ENCODE measurements at regions not wholly inside any gene's neighbourhood (a gene's known extent, or its start where the extent isn't known, plus 50 kb on each side); places are given as distances from the start of the nearest gene placed in this dataset.

GRCh38 chr3:188085584-188086560 is 68.1 kb upstream of the LPP start:
- no peak for DNase-seq (ENCODE audit: extremely low read depth in 1 of 2, low read depth in 1 of 2)

DNA sequence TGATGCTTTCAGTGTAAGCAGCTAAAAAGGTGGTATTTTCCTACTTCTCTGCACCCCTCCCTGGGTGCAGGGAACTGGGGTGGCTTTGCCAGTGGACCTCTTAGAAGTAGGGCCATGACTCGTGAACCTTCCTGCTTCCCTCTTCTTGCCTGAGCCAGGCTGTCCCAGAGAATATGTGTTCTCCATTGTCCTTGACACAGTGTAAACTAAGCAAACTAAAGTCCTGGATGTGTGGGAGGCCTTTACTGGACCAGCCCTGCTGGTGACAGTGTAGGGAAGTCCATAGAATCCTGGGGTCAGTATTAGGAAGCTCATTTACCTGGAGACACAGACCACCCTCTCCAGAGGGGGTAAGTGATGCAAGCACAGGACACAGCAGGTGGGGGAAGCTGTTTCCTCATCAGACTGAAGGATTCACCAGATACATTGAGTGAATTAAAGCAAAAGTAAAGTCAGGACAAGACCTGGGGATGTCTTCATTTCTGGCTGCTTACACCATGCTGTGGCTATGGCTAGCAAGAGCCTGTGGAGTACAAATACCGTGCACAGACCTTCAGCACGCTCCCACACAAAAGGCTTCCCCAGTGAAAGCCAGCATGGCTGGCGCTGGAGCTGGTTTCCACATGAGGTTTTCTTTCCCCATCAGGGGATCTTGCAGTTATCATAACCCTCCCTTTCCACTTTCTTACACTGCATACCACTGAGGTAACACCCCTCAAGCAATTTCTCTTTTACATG is 64.8 kb upstream of the LPP start:
- DNase-seq (ENCODE audit: extremely low read depth in 1 of 2, low read depth in 1 of 2): no peak

GRCh38 chr3:188090620-188091309 is 63.2 kb upstream of the LPP start:
- no peak for DNase-seq (ENCODE audit: extremely low read depth in 1 of 2, low read depth in 1 of 2)

DNA sequence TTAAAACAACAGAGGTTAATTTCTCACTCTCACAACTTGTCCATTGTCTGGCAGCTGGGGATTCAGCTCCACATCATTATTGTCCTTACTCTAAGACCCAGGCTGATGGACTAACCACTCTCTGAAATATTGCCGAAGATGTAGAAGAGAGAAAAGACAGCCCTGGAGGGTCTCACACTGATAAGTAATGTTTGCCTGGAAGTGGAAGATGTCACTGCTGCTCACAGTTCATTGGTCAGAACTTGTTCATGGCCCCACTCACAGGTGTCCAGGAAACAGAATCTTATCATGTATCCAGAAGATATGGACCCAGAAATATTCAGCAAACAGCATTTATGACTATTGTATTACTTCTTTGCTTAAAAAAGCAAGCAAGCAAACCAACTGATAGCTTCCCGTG is 62.2 kb upstream of the LPP start:
- no peak for DNase-seq (ENCODE audit: extremely low read depth in 1 of 2, low read depth in 1 of 2)

DNA sequence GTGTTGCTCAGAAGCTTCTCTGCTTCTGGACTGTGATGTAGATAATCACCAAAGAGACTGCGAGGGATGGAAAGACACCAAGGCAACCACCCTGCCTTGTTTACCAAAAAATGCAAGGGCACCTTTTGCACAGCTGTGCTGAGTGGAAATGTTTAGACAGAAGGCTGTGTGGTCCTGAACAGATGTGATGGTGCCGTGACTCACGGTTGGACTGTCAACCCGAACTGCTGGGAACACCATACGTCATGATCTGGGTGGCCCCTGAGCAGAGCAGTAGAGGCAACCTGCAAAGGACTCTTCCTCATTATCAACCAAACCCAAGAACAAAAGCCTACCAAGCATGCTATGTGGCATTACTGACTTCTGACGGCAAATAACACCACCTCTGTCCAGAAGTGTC is 61.3 kb upstream of the LPP start:
- DNase-seq (ENCODE audit: extremely low read depth in 1 of 2, low read depth in 1 of 2): no peak

GRCh38 chr3:188095431-188095830 is 58.5 kb upstream of the LPP start:
- no peak for DNase-seq (ENCODE audit: extremely low read depth in 1 of 2, low read depth in 1 of 2)

DNA sequence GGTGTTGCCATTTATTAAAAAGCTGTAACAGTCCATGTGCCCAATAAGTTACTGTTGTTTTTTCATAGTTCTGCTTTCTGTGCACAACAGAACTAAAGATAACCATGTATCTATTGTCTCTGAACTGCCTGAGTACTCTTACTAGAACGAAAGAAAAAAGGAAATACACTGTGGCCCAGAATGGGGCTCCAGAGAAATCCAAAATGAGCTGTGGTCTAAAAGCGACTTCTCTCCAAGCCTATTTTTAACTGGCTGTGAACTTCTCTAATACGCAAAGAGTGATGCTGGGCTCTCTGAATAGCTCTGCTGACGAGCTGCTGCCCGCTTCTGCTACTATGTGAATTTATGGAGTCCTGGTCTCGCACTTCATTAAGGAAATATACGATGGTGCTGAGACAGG is 56.2 kb upstream of the LPP start:
- DNase-seq (ENCODE audit: extremely low read depth in 1 of 2, low read depth in 1 of 2): no peak

DNA sequence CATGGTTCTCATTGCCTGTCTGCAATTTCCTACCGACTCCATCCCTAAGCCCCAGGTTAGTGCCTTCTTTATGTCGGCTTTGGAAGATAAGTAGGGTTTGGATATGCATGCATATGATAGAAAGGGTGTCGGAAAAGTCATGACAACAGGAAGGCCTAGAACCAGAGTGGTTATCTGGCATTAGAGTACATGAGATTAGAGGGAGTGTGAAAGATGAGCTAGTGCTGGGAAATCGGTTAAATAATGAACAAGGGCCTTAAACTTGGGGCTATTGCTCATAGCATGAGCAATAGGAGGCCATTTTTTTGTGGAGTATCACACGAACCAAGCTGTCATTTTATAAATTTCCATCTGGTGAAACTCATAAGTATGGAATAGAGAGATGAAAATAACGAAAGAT is 54.0 kb upstream of the LPP start:
- no peak for DNase-seq (ENCODE audit: extremely low read depth in 1 of 2, low read depth in 1 of 2)

DNA sequence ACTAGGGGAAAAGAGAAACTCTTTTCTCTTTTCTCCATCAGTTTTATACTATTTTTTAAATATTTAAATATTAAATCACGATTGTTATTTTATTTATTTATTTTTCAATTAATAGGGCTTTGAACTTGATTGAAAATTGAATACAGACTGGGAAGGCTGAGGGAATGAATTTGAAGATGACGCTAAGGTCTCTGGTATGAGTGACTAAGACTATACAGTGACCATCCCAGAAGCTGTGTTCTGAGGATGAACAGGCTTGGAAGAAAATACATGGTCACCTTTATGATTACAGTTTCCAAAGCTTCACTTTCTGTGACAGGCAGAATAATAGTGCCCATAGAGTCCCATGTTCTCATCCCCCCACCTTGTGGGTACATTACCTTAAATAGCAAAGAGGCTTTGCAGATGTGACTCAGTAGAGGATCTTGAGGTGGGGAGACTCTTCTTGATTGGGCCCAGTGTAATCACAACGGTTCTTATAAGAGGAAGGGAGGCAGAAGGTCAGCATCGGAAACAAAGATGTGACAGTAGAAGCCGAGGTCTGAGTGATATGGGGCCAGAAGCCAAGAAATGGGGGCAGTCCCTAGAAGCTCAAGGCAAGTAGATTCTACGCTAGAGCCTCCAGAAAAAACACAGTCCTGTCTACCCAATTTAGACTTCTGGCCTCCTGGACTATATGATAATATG is 51.0 kb upstream of the LPP start:
- no peak for DNase-seq (ENCODE audit: extremely low read depth in 1 of 2, low read depth in 1 of 2)

- no peak for DNase-seq (ENCODE audit: extremely low read depth in 1 of 2, low read depth in 1 of 2)
Observed at GRCh38 chr3:188104050-188104449, 49.9 kb upstream of the LPP start.

Data from activated CD8-positive, alpha-beta memory T cell treated with anti-CD3 and anti-CD28 coated beads for 1 hour (primary cell).